ENCODE measurements at regions not wholly inside any gene's neighbourhood (a gene's known extent, or its start where the extent isn't known, plus 50 kb on each side); places are given as distances from the start of the nearest gene placed in this dataset.
"Not testable (repeated sequence)": the region's sequence is repeated elsewhere in the genome, so short reads cannot be mapped to it uniquely, and the experiment has no call there.

DNA sequence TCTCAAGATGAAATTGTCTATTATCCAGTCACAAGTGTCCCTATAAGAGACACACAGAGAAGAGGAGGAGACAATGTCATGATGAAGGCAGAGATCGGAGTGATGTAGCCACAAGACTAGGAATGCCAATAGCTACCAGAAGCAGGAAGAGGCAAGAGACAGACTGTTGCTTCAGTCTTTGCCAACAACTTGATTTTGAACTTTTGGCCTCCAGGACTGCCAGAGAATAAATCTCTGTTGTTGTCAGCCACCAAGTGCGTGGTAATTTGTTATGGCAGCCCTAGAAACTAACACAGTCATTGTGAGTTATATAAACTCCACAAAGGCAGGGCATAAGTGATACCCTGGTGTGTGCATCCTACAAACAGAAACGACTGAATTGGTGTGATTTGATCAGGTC lies 517.0 kb downstream of the BTBD3 start:
- no peak for DNase-seq (ENCODE audit: low read depth in 1 of 2, low spot score in 1 of 2)

DNA sequence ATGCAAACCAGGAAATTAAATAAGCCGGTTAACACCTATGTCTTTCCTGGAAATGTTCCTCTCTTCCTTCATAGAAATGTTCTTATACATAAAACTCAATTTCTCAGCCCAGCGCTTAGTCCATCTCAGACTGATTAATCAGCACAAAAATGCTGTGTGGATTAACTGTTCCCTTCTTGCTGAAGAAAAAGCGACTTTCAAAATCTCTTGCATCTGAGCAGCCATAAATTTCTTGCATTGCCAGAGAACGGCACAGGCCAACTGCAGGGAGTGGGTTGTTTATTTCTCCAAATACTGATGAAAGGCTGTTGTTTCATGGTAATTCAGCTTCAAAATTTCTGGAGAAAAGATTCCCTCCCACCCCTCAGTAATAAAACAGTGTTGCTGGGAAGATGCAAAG lies 517.6 kb downstream of the BTBD3 start:
- no peak for DNase-seq (ENCODE audit: low read depth in 1 of 2, low spot score in 1 of 2)

DNA sequence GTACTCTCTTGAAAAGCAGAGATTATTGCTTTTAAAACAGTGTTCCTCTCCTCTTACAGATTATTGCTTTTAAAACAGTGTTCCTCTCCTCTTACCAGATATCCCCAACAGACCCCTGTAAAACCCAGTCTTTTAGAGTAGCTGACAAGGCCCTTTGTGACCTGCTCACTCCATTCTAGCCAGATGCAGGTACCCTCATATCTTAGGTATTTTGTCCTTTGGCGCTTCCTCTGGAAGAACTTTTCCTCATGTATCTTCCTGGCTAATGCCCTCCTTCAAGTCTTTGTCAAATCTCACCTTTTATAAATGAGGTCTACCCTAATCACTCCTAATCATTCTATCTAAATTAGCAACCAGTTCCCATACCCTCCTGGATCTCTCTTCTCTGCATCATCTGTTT lies 536.0 kb downstream of the BTBD3 start:
- no peak for DNase-seq (ENCODE audit: low read depth in 1 of 2, low spot score in 1 of 2)

DNA sequence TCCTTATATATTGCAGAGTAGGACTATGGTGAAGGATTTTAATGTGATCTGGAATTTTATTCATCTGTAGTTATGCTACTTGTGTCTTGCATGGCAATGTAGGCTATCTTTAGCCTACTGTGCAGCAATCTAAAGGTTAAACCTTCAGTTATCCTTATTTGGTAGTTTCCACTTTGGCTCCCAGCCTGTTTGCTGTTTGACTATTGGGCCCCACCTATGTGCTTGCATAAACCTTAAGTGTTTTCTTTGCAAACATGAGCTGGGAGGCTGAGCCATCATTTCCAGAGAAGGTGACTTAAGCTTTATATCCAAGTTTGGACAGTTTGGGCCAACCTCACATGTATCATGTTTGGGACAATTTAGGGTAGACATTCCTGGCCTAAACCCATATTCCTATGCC lies 537.5 kb downstream of the BTBD3 start:
- DNase-seq (ENCODE audit: low read depth in 1 of 2, low spot score in 1 of 2), result no peak

DNA sequence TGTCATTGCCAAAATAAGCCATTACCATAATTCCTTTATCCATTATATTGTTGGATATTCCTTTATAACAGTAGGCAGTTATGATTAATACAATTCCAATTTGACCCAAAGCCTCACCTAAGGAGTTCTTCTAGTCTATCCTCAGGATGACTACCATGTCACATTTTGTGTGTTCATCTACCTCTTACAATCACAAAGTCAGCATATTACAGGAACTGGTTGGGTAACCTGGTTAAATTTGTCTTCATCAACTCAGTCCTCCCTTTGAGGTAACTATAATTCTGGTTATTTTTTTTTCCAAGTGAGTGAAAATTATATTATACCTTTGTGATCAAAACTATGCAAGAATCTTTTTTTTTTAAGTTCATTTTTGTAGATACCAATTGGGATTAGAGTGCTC lies 540.5 kb downstream of the BTBD3 start:
- DNase-seq (ENCODE audit: low read depth in 1 of 2, low spot score in 1 of 2), result no peak

DNA sequence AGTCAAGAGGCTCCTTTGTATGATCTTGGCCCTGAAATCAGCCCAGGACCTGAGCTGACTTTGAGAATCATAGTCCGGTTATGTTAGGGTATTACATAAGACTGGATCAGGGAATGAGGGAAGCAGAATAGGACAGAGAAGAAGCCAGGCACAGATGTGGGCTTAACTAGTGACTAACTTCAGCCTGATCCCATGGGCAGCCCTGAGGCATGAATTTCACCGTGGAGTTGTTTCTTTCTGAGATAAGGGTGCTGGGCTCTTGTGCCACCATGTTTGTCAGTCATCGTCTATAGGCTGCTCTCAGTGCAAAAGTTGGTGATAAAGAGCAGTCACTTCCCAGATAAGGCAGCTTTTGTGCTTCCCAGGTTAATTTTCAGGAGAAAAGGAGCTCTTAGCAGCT lies 544.7 kb upstream of the SPTLC3 start:
- DNase-seq (ENCODE audit: low read depth in 1 of 2, low spot score in 1 of 2), result no peak

DNA sequence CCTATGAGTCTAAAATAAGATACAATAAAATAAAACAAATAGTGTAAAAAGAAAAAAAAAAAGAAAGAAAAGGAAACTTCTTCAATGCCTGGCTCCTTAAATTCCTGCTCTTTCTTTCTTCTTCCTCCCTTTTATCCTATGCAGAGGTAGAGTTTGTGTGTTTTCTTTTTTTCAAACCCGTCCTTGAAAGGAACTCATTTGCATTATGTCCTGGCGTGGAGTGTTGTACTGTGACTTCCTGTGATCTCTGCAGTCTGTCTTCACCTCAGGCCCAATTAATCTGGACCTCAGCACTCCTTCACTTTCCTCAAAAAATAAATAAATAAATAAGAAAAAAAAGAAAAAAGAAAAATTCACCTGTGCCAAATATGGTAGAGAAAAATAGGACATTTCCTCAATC lies 541.9 kb upstream of the SPTLC3 start:
- no peak for DNase-seq (ENCODE audit: low read depth in 1 of 2, low spot score in 1 of 2)

DNA sequence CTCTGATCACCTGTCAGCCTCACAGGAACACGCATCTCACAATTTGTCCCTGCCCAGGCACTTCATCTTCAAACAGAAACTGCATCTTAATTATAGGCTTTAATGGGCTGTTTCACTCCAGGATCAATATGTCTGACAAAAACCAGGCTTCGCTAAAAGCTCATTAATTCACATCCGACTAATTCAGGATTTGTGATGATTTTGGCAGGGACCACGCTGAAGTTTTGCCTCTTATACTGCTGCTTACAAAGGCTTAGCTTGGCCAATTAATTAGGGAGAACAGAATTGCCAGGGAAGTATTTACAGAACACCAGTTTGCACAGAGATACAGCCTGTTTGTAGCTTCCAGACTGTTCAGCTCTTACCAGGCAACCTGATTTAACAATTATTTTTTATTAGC lies 541.0 kb upstream of the SPTLC3 start:
- DNase-seq (ENCODE audit: low read depth in 1 of 2, low spot score in 1 of 2), result no peak

DNA sequence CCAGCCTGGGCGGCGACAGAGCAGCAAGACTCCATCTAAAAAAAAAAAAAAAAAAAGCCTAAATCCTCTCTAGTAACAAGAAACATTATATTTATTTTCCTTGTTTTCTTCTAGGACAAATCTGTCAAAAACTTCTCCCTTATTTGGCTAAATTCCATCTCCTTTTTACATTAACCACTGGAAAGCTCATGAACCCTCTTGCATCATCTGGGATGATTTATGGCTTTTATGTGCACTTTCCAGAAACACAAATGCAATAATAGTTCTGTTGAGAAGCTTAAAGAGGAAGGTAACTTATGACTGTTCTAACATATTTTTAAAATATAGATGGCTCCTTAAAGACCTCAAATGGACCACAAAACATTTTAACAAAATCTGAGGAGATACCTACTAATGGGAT lies 526.1 kb upstream of the SPTLC3 start:
- DNase-seq (ENCODE audit: low read depth in 1 of 2, low spot score in 1 of 2), result no peak

DNA sequence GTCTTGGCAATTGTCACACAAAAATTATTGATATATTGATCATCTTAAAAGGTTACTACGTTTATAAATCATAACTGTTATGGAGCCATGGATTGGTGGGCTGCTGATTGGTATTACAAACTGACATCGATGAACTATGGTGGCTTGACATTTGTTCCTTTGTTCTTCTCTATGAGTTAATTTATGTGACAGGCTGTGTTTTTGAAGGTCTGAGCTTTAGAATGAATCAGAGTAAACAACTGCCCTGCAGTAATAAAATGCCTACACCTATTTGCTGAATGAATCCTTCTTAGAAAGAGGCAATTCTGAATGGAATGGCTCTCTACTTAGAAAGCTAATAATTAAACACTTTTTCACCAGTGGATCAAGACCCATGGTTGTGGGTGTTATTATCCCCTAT lies 506.3 kb upstream of the SPTLC3 start:
- DNase-seq (ENCODE audit: low read depth in 1 of 2, low spot score in 1 of 2), result no peak

DNA sequence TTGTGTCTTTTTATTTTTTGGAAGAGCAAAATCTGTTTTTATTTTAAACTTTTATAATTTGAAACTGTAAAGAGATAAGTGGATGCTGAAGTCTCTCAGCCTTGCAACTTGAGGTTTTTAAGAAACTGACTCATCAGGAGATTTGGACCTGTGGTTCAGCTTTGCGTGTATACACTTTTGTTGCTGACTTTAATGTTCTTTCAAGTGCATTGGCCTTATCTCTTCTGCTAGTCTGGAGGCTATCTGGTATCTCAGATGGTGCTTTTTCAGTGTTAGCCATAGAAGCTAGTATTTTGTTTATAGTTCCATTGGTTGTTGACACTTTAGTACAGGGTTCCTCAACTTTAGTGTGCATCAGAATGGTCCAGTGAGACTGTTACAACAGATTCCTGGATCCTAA lies 504.0 kb upstream of the SPTLC3 start:
- no peak for DNase-seq (ENCODE audit: low read depth in 1 of 2, low spot score in 1 of 2)

DNA sequence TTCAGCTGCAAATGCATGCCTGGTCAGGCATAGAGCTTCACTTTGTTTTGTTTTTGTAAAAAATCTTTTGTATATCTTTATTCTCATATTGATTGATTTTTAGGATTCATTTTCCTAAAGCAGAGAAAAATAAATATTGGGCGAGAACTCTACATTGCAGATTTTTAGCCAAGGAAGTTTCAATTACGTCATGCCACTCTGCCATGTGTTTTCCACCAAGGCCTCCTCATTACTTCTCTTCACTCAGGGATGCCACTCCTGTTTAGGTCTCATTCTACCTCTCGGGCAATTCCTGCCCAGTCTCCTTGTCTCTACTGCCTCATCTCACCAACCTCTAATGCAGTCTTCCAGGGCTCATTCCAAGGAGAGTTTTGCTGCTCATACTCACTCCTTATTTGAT lies 497.3 kb upstream of the SPTLC3 start:
- no peak for DNase-seq (ENCODE audit: low read depth in 1 of 2, low spot score in 1 of 2)

DNA sequence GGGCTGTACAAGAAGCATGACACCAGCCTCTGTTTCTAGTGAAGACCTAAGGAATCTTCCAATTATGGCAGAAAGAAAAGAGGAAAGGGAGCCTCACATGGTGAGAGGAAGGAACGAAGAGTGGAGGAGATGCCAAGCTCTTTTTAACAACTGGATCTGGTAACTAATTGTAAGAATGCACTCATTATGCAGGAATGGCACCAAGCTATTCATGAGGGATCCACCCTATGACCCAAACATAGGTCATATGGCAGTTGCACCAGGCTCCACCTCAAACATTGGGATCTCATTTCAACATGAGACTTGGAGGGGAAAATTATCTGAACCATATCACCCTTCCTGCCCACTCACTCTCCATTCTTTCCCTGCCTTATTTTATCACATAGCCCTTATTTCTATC lies 496.0 kb upstream of the SPTLC3 start:
- DNase-seq (ENCODE audit: low read depth in 1 of 2, low spot score in 1 of 2), result no peak

DNA sequence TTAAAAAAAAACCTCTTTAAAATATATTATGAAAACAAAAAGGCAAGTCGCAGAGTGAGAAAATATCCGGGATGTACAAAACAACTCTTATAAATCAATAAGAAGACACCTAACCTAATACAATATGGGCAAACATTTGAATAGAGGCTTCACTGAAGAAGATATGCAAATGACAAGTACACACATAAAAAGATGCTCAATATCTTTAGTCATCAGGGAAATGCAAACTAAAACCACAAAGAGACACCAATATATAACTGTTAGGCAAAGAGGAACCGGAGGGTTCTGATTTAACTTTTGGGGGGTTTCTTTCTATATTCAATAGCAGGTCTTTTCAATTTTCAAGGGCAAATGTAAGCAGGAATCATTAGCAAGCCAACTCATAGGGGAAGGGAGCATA lies 480.7 kb upstream of the SPTLC3 start:
- no peak for DNase-seq (ENCODE audit: low read depth in 1 of 2, low spot score in 1 of 2)

DNA sequence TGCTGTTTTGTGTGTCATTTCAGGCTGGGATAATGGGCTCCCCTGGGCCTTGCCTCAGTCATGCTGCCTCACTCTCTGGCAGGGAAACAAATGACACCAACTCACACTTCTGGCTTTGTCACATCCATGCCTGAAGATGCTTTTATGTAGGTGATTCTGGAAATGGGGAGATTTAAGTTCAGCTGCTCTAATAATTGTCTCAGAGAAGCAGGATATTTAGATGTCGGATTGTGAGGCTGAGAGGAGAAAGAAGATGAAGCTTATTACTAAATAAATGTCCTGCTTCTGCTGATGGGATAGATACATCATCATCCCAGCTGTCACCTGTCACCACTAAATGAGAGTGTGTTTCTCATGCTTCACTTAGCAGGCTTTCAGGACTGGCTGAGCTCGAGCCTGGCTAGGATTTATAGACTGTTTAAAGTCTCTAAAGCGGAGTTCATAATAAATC lies 480.2 kb upstream of the SPTLC3 start:
- DNase-seq (ENCODE audit: low read depth in 1 of 2, low spot score in 1 of 2), result no peak

DNA sequence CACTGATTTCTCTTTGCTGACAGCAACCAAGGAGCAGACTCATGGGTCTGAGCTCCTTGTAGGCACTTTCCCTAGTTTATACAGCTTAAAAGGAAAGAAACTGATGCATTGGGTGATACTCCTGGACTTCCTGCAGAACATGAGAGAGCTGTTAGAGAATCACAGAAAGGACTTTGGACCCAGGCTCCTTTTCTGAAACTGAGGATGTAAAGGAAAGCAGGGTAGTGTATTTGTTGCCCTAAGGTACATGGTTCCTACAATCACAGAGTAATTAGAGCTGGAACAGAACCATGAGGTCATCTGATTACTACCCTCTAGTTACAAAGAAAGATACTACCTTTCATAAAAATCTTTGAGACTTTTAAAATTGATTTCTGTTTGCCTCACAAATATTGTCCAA lies 477.1 kb upstream of the SPTLC3 start:
- no peak for DNase-seq (ENCODE audit: low read depth in 1 of 2, low spot score in 1 of 2)

DNA sequence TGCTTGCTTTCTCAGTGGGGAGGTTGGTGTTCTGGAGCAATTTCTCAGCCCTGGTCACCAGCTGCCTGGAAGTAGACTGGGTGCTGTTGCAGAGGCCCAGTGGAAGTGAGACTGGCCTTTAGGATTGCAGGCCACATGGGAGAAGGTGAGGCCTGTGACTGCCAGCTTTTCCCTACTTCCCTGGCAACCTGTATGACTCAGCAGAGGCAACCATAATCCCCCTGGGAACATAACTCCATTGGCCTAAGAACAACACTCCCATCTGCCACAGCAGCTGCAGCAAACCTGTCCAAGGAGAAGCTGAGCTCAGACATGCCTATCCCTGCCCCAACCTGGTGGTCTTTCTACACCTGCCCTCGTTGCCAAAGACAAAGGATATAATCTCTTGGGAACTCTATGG lies 473.5 kb upstream of the SPTLC3 start:
- no peak for DNase-seq (ENCODE audit: low read depth in 1 of 2, low spot score in 1 of 2)

DNA sequence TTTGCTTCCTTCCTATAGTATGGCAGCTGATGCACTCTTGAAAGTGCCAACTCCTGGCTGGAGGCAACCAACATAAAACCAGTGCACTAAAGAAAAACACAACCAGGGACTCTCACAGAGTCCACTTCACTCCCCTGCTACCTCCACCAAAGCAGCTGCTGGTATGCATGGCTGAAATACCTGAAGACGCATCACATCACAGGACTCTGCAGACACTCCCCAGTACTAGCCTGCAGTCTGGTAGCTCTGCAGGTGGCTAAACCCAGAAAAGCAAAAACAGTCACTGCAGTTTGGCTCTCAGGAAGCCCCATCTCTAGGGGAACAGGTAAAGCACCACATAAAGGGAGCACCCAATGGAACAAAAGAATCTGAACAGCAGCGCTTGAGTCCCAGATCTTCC lies 473.0 kb upstream of the SPTLC3 start:
- DNase-seq (ENCODE audit: low read depth in 1 of 2, low spot score in 1 of 2), result no peak

DNA sequence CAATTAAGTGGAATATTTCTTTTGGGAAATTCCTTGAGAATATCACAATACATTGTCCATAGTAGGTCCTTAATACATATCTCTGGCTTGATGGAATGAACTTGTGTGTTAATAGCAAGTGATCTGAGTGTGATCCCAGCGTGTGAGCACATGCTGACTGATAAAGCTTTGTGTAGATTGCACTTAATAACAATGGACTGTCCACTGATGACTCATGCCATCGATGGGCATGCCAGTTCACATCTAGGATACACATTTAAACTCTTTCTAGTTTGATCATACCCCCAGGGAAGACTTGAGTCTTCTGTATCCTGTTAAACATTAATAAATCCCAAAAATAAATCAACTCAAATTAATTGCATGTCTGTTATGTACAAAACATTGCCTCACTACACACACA lies 454.3 kb upstream of the SPTLC3 start:
- no peak for DNase-seq (ENCODE audit: low read depth in 1 of 2, low spot score in 1 of 2)

DNA sequence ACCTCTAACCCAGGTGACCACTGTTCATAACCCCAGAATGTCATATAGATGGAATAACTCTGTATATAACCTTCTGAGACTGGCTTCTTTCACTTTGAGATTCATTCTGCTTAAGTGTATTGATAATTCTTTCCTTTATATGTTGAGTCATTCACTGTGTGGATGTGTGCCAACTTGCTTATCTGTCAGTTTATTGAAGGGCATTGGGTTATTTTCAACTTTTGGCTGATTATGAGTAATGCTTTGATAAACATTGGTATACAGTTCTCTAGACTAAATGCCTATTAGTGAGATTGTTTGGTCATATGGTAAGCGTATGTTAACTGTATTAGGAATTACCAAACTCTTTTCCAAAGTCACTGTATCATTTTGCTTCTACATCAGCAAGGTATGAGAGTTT lies 453.4 kb upstream of the SPTLC3 start:
- no peak for DNase-seq (ENCODE audit: low read depth in 1 of 2, low spot score in 1 of 2)

DNA sequence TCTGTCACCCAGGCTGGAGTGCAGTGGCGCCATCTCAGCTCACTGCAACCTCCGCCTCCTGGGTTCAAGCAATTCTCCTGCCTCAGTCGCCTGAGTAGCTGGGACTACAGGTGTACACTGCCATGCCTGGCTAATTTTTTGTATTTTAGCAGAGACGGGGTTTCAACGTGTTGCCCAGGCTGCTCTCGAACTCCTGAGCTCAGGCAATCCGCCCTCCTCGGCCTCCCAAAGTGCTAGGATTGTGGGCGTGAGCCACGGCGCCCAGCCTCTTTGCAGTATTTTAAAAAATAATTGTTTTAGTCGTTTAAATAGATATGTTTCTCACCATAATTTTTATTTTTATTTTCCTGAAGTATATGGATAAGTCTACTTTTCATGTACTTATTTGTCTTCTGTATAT lies 452.9 kb upstream of the SPTLC3 start:
- DNase-seq (ENCODE audit: low read depth in 1 of 2, low spot score in 1 of 2), result not testable (repeated sequence)

DNA sequence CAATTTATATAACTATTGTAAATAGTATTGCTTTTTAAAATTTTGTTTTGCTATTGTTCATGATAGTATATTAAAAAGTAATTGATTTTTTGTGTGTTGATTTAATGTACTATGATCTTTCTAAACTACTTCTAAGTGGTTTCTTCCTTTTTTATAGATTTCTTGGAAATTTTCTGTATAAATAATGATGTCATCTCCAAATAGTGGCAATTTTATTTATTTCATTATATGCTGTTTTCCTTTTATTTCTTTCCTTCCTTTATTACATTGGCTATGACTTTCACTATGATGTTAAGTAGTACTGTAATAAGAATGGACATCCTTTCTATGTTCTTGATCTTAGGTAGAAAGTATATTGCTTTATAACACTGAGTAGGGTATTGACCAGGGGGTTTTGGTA lies 451.5 kb upstream of the SPTLC3 start:
- DNase-seq (ENCODE audit: low read depth in 1 of 2, low spot score in 1 of 2), result no peak

DNA sequence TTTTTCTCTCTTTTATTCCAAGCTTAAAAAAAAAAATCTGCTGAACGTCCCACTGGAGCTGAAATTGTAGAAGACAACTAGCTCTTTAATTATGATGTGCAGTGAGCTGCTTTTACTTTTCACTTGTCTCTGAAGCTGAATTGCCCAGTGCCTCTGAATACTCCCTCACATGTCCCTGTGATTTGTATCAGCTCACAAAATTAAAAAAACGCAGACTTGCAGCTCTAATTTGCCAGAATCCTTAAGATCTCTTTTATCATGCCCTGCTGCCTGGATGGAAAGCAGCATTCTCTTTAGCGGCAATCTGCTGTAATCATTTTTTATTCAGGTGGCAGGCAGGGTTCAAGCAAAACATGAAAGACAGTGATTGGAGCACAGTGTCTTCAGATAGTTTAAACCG lies 443.8 kb upstream of the SPTLC3 start:
- no peak for DNase-seq (ENCODE audit: low read depth in 1 of 2, low spot score in 1 of 2)

DNA sequence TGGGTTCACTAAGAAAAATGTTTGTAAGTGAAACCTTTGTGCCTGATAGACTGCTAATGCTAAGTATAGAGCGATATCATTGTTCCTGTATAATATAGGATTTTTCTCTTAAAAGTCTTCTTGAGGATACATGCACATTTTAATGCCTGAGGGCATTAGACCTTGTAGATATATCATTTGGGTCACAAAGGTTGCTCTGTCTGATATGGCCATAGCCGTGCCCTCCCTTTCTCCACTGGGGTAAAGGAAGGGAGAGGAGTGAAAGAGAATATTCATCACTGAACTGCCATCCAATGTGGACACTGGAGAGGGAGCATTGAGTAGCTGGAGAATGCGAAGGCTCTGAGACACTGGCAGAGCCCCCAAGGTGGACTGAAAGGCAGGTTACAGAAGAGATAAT lies 442.2 kb upstream of the SPTLC3 start:
- no peak for DNase-seq (ENCODE audit: low read depth in 1 of 2, low spot score in 1 of 2)
